H54 (cell line): ENCODE measurements at regions not wholly inside any gene's neighbourhood (a gene's known extent, or its start where the extent isn't known, plus 50 kb on each side); places are given as distances from the start of the nearest gene placed in this dataset.

ENCODE experiments used
- DNase-seq: peaks from one replicate; pipeline ENCODE4 v3.0.0; 2011; ENCODE audit warnings: low spot score, mixed read lengths; ENCODE audit not compliant: insufficient read length
- FAIRE-seq: peaks from 3 replicates; lab custom pipeline; 2011; peaks lifted over from hg19 to GRCh38; lab: Jason Lieb, UNC
- POLR2A ChIP-seq: IDR thresholded peaks from 2 replicates; pipeline ENCODE4 v1.6.1; 2011; ENCODE audit warnings: low read depth, mild to moderate bottlenecking, low read length

DNA sequence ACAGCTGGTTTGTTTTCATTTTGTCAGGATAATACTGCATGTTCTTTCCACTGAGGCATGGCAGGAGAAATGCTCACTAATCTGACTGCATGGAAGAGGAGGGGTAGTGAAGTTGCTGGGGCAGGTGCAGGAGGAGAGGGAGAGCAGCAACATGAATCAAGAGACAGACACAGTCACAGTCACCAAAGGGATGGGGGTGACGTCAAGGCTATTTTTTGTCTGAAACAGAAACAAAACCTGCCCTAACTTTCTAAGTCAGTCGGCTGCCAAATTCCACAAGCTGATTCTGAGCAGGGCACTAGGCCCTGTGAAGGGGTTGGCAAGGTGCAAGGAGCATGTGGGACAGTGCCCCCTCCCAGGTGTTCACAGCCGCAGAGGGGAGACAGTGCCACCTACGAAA lies 186.6 kb upstream of the NSMCE3 start:
- DNase-seq (no peak), FAIRE-seq (no peak)
- no peak for TF ChIP-seq POLR2A

DNA sequence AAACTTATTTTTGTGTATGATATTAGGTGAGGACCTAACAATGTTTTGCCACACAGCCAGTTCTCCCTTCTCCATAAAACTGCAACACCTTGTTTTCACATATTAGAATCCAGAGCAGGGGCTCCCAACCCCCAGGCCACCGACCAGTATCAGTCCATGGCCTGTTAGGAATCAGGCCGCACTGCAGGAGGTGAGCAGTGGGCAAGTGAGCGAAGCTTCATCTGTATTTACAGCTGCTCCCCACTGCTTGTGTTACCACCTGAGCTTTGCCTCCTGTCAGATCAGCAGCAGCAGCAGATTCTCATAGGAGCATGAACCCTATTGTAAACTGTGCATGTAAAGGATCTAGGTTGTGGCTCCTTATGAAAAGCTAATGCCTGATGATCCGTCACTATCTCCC lies 185.9 kb upstream of the NSMCE3 start:
- no peak for TF ChIP-seq POLR2A
- FAIRE-seq (no peak), DNase-seq (no peak)

DNA sequence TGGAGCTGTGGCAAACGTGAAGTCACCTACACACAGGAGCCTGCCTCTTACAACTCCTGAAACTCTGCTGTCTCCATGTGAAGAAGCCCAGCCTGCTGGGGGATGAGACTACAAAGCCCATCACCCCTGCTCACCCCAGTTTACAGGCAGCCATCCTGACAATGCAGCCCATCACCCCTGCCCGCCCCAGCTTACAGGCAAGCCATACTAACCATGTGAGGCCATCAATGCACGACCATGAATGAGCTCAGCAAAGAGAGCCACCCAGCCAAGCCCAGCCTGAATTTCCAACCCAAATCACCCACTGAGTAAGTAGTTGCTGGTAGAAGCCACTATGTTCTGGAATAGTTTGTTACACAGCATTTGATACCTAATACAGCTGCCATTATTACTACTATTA lies 185.4 kb upstream of the NSMCE3 start:
- no peak for TF ChIP-seq POLR2A
- FAIRE-seq (no peak), DNase-seq (no peak)

DNA sequence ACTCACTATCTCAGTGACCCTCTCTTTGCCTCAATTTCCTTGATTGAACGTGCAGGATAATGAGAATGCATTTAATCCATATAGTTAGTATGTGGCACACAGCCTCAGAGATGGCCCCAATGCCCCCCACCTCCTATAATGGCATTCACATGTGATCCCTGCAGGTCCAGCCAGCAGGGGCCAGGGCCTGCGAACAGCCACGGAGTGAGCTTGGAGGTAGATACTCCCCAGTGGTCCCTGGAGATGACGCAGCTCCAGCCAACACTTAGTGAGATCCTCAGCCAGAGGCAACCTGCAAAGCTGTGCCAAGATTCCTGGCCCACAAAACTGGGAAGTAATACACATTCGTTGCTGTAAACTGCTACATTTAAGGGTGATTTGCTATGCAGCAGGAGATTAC lies 184.9 kb upstream of the NSMCE3 start:
- FAIRE-seq (no peak), DNase-seq (no peak)
- TF ChIP-seq POLR2A = no peak

DNA sequence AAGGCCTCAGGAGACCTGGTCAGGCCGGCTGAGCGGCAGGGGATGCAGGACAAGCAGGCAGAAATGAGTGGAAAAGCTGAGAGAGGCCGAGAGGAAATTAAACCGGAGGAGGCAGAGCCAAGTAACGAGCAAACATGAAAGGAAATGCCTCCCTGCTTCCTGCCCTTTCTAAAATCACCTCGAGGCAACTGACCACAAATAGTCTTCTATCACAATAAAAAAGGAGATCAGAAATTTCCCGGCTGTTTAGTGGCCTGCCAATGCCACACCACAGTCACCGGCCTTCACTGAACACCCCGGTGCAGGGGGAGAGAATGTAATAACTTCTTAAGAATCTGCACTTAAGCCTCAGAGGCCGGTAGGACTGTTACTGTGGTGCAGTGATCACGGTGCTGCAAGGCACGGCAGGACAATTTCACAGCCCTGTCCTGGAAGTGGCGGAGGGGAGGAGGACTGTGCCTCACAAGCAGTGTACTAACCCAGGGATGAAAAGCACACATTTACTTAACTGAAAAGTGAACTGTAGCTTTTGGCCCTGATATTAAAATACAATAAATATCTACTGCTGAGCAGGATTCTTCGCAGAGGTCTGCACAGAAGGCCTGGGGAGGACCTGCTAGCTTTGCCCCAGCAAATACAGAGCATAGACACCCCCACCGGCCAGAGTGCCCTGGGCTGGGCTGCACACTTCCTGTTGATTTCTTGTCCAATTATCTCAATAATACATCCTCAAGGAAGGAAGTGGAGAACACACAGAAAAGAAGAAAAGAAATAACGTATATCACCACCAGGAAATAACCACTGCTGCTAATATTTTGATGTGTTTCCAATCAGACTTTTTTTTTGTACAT lies 183.5 kb upstream of the NSMCE3 start:
- FAIRE-seq (no peak), DNase-seq (no peak)
- TF ChIP-seq POLR2A = no peak

DNA sequence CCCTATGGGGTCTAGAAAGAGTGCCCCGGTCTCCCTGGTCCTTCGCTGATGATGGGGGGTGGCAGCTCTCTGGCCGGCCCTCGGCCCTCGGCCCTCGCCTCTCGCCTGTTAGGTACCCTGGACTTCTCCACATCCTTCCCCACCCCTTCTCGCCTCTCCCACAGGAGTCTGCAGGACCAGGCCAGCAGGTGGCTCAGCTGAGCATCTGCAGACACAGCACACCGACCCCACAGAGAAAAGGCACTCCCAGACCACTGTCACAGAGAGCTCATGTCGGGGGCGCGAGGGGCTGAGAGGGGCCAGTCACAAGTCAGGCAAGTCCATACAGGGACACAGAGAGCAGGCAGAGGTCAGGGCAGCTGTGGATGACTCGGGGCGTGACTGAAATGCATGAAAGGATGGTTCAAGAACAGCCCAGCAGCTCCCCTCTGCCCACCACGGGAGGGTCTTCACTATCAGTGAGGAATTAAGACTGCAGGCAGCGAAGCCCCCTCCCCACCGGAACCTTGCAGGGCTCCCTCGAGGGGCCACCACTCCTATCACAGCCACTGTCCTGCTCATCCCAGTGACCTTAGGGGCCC lies 181.7 kb upstream of the NSMCE3 start:
- DNase-seq (no peak), FAIRE-seq (no peak)
- no peak for TF ChIP-seq POLR2A

DNA sequence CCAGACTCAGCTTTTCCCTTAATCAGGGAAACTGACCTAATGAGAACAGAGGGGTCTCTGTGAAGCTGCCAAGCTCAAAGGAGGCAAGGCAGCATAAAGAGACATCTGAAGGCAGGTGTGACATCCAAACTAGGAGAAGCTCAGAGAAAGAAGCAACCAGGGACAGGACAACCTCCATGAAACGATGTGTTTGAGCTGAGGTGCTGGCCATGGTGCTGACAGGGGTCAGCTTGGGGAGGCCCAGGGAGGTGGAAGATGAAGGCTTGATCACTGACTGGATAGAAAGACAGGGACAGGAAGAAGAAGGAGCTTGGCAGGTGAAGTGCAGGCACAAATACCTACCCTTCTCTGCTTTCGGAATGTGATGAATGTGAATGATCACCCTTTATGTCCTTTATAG lies 179.5 kb upstream of the NSMCE3 start:
- DNase-seq (no peak), FAIRE-seq (no peak)
- no peak for TF ChIP-seq POLR2A

DNA sequence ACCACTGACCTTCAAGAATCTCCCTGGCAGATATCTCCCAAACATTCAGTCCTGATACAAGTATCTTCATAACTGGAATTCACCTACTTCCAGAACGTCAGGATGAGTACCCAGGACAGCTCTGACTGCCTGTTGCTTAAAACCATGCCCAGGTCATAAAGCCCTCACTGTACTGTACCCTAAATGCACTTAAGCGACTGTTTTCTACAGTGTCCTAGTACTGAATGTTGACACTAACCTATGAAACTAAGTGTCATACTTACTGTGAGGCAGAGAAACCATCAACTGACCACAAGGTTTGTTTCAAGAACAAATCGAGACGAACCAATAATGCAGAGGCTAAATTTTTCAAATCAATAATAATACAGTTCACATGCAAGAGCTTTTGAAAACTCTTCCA lies 178.7 kb upstream of the NSMCE3 start:
- no peak for TF ChIP-seq POLR2A
- DNase-seq = no peak
- no peak for FAIRE-seq

DNA sequence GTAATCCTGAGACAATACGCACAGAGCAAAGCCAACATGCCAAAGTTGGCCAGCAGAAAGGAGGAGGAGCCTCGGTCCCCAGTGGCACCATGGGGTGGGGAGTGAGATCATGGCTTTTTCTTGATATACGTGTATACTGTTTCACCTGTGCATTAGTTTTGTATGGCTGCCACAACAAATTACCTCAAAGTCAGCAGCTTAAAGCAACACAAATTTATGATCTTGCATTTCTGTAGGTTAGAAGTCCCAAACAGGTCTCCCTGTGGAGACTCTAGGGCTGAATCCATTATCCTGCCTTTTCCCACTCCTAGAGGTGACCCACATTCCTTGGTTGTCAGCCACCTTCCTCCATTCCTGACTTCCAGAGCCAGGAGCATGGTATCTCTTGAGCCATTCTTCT lies 176.9 kb upstream of the NSMCE3 start:
- FAIRE-seq (no peak), DNase-seq (no peak)
- TF ChIP-seq POLR2A = no peak

DNA sequence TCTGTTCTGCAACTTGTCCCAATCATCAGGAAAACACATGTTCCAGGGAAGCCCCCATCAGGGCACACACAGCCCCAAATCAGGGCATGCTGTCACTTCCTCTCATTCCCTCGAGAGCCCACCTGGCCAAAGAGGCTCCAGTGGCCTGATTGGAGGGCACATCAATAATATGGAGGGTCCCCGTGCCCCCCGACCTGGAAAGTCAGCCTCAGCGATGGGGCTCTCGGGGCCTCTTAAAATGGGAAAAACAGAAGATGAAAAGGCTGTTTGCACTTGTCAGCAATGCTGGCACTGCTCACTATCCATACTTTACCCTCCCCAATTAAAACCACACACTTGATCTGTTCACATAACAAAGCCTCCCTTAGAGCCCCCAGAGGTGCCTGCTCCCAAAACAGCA lies 172.9 kb upstream of the NSMCE3 start:
- FAIRE-seq = no peak
- TF ChIP-seq POLR2A = no peak
- DNase-seq = no peak

DNA sequence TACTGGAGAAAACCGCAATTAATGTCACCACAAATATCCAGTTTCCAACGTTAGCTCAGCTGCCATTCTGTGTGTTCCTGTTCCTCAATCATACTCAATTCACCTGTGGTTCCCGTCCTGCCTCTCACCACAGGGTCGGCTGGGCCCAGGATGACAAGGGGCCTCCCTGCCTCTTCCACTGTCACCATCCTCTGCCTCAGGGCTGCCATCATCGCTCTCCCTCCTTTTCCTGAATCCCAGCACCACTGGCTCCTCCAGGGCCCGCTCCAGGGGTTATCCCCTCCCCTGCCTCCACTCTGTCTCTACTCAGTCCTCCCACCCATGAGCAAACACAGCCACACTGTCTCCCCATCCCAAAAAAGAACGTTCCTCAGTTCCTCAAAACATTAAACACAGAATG lies 170.9 kb upstream of the NSMCE3 start:
- no peak for DNase-seq
- no peak for TF ChIP-seq POLR2A
- FAIRE-seq = no peak

DNA sequence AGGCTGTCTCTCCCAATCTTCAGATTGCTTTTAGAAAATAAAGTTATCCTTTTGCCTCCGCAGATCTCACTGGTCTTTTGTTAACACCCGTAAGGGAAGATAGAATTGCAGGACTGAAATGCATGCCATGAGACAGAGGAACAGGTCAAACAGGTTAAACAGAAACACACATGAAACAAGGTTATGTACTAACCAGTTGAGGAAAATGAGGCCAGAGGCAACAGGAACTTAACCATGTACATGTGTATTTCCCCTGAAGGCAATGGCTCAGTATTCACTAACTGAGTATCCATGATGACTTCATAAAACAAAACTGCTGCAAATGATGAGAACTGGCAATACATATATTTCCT lies 169.1 kb upstream of the NSMCE3 start:
- FAIRE-seq (no peak), DNase-seq (no peak)
- no peak for TF ChIP-seq POLR2A

DNA sequence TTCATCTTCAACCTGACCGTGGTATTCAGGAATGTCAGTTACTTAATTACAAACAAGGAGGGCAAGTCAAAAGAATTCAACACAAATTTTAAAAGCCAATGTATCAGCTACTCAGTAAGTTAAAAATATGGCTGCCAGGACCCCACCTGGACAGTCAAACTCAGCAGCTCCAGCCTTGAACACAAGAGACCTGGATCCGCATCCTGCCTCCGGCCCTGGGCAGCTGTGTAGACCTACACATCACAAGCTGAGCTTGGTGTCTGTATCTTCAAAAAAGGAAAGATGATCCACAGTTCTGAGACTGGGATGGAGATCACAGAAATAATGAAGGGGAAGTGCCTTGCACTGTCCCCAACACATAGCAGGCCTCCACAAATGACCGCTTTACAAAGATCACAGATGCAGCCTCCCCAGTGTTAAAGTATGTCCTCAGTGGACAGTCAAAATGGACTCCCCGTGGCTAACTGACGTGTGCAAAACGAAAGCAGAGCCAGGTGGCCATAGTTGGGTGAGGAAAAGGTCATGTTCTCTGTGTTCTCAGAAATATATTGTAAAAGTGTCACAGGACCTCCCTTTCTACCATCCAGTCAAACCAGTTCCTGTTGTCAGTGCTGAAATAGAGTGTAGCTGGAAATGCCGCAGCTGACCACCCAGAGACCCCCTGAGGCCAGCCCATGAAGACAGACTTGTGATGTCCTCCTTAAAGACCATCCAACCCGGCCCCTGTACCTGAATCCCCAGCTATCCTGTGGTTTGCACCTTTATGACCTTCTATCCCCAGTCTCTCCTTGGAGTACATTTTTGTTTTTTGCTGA lies 168.5 kb upstream of the NSMCE3 start:
- TF ChIP-seq POLR2A = no peak
- DNase-seq (no peak), FAIRE-seq (no peak)

DNA sequence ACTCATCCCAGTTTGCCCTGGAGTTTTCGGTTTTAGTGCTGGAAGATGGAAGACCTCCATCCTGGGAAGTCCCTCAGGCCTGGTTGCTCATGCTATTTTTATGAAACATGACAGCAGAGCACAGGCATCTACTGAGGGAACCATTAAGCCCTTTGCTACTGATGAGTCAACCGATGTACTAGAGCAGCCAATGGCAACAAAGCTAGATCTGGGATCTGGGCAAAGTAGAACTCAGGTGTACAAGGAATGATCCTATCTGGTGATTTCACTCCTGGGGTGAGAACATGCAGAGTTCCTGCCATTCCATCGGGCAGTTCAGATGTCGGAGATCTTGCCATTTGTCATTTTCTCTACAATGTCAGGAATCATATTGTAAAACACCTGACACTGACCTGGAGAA lies 166.2 kb upstream of the NSMCE3 start:
- no peak for TF ChIP-seq POLR2A
- FAIRE-seq (no peak), DNase-seq (no peak)

DNA sequence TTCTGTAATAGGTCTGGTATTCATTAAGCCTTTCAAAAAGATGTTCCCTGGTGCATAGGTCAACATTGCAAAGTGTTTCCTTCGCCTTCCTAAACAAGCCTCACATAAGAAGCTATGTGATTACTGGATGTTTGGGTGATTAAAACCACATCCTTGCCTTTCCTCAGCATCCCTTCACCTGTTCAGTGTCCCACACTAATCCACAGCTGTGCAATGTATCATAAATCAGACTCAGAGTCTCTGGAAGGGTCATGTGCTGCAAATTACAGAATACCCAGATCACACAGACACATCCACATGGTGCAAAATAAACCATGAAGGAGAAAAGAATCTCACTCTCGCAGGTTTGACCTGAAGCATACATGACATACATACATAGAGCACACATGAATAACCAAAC lies 164.7 kb upstream of the NSMCE3 start:
- FAIRE-seq = no peak
- DNase-seq = no peak
- no peak for TF ChIP-seq POLR2A
